Activated CD4-positive, alpha-beta T cell treated with anti-CD3 and anti-CD28 coated beads, Interleukin-2, Interleukin-6, amounts not matched to agents 100 ng/mL and 50 ng/mL, durations not matched to agents 16 hours and 8 hours (primary cell): ENCODE measurements at regions not wholly inside any gene's neighbourhood (a gene's known extent, or its start where the extent isn't known, plus 50 kb on each side); places are given as distances from the start of the nearest gene placed in this dataset.

Source experiments
- DNase-seq: peaks from one replicate; pipeline ENCODE4 v3.0.0-alpha.2; 2020

- no peak for DNase-seq
Observed at GRCh38 chr14:39843881-39844280, 411.6 kb upstream of the FBXO33 start.

- no peak for DNase-seq
Observed at GRCh38 chr14:39841088-39841487, 408.9 kb upstream of the FBXO33 start.

GRCh38 chr14:39827901-39828655 lies 395.8 kb upstream of the FBXO33 start:
- DNase-seq: no peak

GRCh38 chr14:39812532-39813320 lies 380.5 kb upstream of the FBXO33 start:
- no peak for DNase-seq

- DNase-seq: no peak
Observed at GRCh38 chr14:39807271-39807670, 375.0 kb upstream of the FBXO33 start.

- DNase-seq: no peak
Observed at GRCh38 chr14:39784461-39784860, 352.2 kb upstream of the FBXO33 start.

- DNase-seq: no peak
Observed at GRCh38 chr14:39781466-39781865, 349.2 kb upstream of the FBXO33 start.

- no peak for DNase-seq
Observed at GRCh38 chr14:39773387-39774126, 341.3 kb upstream of the FBXO33 start.

- no peak for DNase-seq
Observed at GRCh38 chr14:39772627-39773026, 340.4 kb upstream of the FBXO33 start.

GRCh38 chr14:39768589-39768988 lies 336.4 kb upstream of the FBXO33 start:
- no peak for DNase-seq

- DNase-seq: no peak
Observed at GRCh38 chr14:39766397-39767000, 334.3 kb upstream of the FBXO33 start.

- no peak for DNase-seq
Observed at GRCh38 chr14:39765676-39766075, 333.4 kb upstream of the FBXO33 start.

GRCh38 chr14:39763402-39763890 lies 331.2 kb upstream of the FBXO33 start:
- DNase-seq: no peak

GRCh38 chr14:39762576-39763401 lies 330.6 kb upstream of the FBXO33 start:
- peak; percentile 30 for DNase-seq

GRCh38 chr14:39755269-39755878 lies 323.1 kb upstream of the FBXO33 start:
- DNase-seq: no peak

- no peak for DNase-seq
Observed at GRCh38 chr14:39740454-39740853, 308.2 kb upstream of the FBXO33 start.

GRCh38 chr14:39739796-39740195 lies 307.6 kb upstream of the FBXO33 start:
- DNase-seq: no peak

- DNase-seq: no peak
Observed at GRCh38 chr14:39734306-39734705, 302.1 kb upstream of the FBXO33 start.

- DNase-seq: no peak
Observed at GRCh38 chr14:39733741-39734140, 301.5 kb upstream of the FBXO33 start.

- peak; percentile 27 for DNase-seq
Observed at GRCh38 chr14:39731912-39732311, 299.7 kb upstream of the FBXO33 start.

- no peak for DNase-seq
Observed at GRCh38 chr14:39726563-39726962, 294.3 kb upstream of the FBXO33 start.
